Fibroblast of the aortic adventitia (primary cell): ENCODE measurements at regions not wholly inside any gene's neighbourhood (a gene's known extent, or its start where the extent isn't known, plus 50 kb on each side); places are given as distances from the start of the nearest gene placed in this dataset.

Source experiments
- DNase-seq: peaks from one replicate; pipeline ENCODE4 v3.0.0-alpha.2; 2010; ENCODE audit warnings: low read depth
- H3K4me3 ChIP-seq: 2 replicates; pipeline ENCODE4 v1.5.1; 2011; ENCODE audit warnings: low read depth, mild to moderate bottlenecking, control low read depth, low read length, moderate library complexity
- CTCF ChIP-seq: IDR thresholded peaks from 2 replicates; pipeline ENCODE4 v1.5.1; 2011; ENCODE audit warnings: mild to moderate bottlenecking, low read length, control low read depth, inconsistent platforms; ENCODE audit not compliant: insufficient read depth

DNA sequence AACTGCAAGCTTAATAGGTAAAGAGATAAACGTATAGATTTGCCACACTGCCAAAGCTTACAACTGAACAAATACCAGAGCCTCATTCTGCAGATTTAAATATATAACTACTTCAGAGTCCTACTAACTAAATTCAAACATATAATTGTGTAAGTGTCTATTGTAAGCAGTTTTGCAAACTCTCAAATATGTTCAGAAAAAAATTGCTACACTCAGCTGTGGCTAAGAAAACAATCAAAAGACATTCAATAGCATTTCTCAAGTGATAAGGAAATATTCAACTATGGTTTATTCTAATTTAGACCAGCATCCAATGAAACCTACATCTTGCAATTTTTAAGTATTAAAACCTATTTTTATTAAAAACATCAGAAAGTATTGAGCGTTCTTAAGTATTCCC lies 202.4 kb downstream of the KCTD12 start:
- peak; percentile 55 for DNase-seq
- no peak for TF ChIP-seq CTCF
- H3K4me3 ChIP-seq: no peak overlapping the region

DNA sequence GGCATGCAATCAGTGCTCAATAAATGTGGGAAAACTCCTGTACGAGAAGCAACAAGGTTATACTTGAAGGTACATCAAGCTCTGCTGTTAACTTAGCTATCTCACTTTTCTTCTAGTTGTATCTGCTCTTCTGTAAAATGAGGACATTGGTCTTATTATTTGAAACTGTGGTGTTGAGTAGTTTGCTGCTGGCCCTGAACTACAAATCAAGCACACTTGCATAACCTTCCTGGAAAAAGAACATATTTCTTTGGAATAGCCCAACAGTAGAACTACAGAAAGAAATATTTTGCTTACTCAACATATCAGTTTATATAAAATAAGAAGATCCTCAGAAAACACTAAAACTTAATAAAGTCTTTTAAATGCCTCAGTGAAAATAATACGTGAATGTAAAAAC lies 203.0 kb downstream of the KCTD12 start:
- TF ChIP-seq CTCF: no peak
- no peak for DNase-seq
- no peak overlapping the region for H3K4me3 ChIP-seq

GRCh38 chr13:76680112-76680511 lies 206.1 kb downstream of the KCTD12 start:
- no peak for TF ChIP-seq CTCF
- DNase-seq: no peak

DNA sequence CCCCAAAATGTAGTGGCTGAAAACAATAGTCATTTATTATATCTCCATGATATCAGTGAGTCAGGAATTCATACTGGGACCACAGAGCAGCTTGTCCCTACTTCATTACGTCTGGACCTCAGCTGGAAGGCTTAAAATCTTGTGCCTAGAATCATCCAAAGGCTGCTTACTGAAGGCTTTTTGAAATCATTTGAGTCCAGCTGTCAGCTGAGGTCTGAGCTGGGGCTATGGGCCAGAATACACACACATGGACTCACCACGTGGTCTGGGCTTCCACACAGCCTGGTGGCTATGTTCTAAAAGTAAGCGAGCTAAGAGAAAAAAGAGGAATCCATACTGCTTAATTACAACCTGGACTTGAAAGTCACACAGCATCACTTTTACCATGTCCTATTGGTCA lies 209.2 kb downstream of the KCTD12 start:
- DNase-seq: peak; percentile 93
- TF ChIP-seq CTCF: no peak
- no peak overlapping the region for H3K4me3 ChIP-seq

More at GRCh38 chr13:76680112-76680511, 206.1 kb downstream of the KCTD12 start:
- no peak overlapping the region for H3K4me3 ChIP-seq

DNA sequence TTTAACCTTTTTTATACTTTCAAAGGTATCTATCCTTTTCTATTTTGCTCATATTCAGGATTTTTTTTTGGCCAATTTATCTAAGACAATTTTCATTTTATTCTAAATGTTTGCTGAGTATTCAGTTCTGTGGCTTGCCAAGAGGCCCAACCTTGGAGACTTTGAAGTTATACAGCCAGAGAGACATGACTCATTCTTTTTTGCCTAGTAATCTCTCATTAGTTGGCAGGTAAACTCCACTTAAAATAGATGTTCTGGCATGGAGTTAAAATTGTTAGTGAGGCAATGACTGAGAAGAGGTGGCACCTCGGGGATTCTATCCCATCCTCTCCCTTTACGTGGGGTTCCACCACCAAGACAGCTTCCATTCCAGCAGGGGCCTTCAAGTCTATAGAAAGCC lies 213.8 kb downstream of the KCTD12 start:
- TF ChIP-seq CTCF: no peak
- no peak overlapping the region for H3K4me3 ChIP-seq
- peak; percentile 90 for DNase-seq

- H3K4me3 ChIP-seq: no peak overlapping the region
- DNase-seq: no peak
- no peak for TF ChIP-seq CTCF
Observed at GRCh38 chr13:76668716-76669115, 217.5 kb downstream of the KCTD12 start.

DNA sequence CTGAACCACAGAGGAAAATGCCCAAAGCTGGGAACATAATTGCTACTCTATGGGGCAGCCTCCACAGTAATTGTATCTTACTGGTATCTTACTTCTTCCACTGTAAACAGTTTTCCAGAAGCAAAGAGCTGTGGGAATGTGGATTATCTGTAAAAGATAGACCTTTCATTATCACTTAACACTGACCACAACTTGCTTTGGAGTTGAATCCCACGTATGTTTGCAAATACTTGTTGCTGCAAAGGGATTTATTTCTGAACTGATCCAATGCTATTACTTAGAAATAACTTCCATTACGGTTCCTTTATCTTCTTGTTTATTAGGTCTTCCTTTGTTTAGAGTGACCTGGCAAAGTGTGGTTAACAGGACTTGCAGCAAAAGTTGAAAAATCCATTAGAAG lies 218.1 kb downstream of the KCTD12 start:
- no peak overlapping the region for H3K4me3 ChIP-seq
- no peak for TF ChIP-seq CTCF
- DNase-seq: no peak
